ENCODE measurements at regions not wholly inside any gene's neighbourhood (a gene's known extent, or its start where the extent isn't known, plus 50 kb on each side); places are given as distances from the start of the nearest gene placed in this dataset.

- H3K79me2 ChIP-seq (ENCODE audit: low read length) = no peaks in the 10 kb centered on the region
- no peaks in the 10 kb centered on the region for H3K4me1 ChIP-seq (ENCODE audit: insufficient read depth, low read length)
- no peak for TF ChIP-seq EZH2 (IDR thresholded peaks at IDR 0.05; ENCODE audit: low read length, unreplicated experiment)
- no peak for TF ChIP-seq EZH2phosphoT487 (IDR thresholded peaks at IDR 0.05; ENCODE audit: borderline replicate concordance, low read length)
- TF ChIP-seq, protein P1, sequence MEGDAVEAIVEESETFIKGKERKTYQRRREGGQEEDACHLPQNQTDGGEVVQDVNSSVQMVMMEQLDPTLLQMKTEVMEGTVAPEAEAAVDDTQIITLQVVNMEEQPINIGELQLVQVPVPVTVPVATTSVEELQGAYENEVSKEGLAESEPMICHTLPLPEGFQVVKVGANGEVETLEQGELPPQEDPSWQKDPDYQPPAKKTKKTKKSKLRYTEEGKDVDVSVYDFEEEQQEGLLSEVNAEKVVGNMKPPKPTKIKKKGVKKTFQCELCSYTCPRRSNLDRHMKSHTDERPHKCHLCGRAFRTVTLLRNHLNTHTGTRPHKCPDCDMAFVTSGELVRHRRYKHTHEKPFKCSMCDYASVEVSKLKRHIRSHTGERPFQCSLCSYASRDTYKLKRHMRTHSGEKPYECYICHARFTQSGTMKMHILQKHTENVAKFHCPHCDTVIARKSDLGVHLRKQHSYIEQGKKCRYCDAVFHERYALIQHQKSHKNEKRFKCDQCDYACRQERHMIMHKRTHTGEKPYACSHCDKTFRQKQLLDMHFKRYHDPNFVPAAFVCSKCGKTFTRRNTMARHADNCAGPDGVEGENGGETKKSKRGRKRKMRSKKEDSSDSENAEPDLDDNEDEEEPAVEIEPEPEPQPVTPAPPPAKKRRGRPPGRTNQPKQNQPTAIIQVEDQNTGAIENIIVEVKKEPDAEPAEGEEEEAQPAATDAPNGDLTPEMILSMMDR (conservative IDR thresholded peaks at IDR 0.05; ENCODE audit: low read depth, low read length) = no peak
- no peak overlapping the region for H3K4me2 ChIP-seq (ENCODE audit: low read length)
- intact Hi-C loops (cut with micrococcal nuclease) = no loop called here
- H3K4me3 ChIP-seq (ENCODE audit: low read length) = no peak overlapping the region
- no TSS peak for BruUV-seq (replicated peaks)
- no peak overlapping the region for H3K27ac ChIP-seq (ENCODE audit: low read length)
- H3K9me2 ChIP-seq (replicated peaks; ENCODE audit: low read length) = no peaks in the 10 kb centered on the region
- no peak overlapping the region for H2AFZ ChIP-seq (ENCODE audit: low read length)
- ATAC-seq (no peak), DNase-seq (no peak)
- no peak overlapping the region for H3K9ac ChIP-seq (ENCODE audit: low read length)
- H3K36me3 ChIP-seq (ENCODE audit: low read depth, low read length) = no peaks in the 10 kb centered on the region
- CTCF ChIA-PET = no interaction called here
- POLR2A ChIA-PET (ENCODE audit: unreplicated experiment) = no interaction called here
- H3F3A ChIP-seq (ENCODE audit: low read length, unreplicated experiment) = no peaks in the 10 kb centered on the region
- no peaks in the 10 kb centered on the region for H3K27me3 ChIP-seq (ENCODE audit: low read length)
- H4K20me1 ChIP-seq (ENCODE audit: low read length) = no peaks in the 10 kb centered on the region
- H3K9me3 ChIP-seq (ENCODE audit: low read length) = no peaks in the 10 kb centered on the region
Measured at GRCh38 chr11:103735497-103736032, 300.9 kb upstream of the DDI1 start.

DNA sequence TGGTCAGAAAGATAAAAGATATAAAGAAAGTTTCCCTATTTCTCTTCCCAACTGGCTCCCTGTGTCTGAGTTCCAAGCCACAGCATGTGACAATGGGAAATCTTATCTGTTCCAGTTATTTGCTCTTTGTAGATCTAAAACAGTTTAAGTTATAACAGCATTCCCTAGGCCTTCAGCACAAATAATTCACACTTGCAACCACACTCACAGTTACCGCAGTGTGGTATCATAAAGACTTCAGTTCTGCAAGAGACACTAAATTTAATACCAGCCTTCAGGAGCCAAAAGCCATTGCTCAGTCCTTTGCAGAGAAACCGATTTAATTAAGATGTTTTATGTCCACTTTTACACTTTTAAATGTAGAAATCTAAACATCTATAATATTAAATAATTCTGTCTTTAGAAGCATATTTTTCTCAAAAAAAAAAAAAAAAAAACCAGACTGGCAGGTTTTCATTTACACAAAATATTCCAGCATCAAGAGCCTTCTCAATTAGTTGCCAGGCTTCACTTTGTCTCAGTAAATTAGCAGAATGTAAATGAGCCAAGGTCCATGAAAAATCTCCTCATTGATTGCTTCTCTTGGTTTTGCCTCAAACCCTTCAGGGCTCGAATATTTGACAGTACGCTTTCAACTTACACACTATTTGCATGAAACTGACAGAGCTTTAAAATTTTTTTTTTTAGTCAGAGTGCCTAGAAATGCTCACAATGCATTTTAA, 300.0 kb upstream of the DDI1 start:
- CTCF ChIA-PET = no interaction called here
- Histone ChIP-seq H3K36me3 (ENCODE audit: low read depth, low read length) (no peaks in the 10 kb centered on the region), H3K4me1 (ENCODE audit: insufficient read depth, low read length) (no peaks in the 10 kb centered on the region), H2AFZ (ENCODE audit: low read length) (no peak overlapping the region), H4K20me1 (ENCODE audit: low read length) (no peaks in the 10 kb centered on the region), H3K9me2 (replicated peaks; ENCODE audit: low read length) (no peaks in the 10 kb centered on the region), H3F3A (ENCODE audit: low read length, unreplicated experiment) (no peaks in the 10 kb centered on the region), H3K4me2 (ENCODE audit: low read length) (no peak overlapping the region), H3K9ac (ENCODE audit: low read length) (no peak overlapping the region), H3K4me3 (ENCODE audit: low read length) (no peak overlapping the region), H3K27ac (ENCODE audit: low read length) (no peak overlapping the region), H3K27me3 (ENCODE audit: low read length) (no peaks in the 10 kb centered on the region), H3K79me2 (ENCODE audit: low read length) (no peaks in the 10 kb centered on the region), H3K9me3 (ENCODE audit: low read length) (no peaks in the 10 kb centered on the region)
- intact Hi-C loops (cut with micrococcal nuclease) = no loop called here
- no TSS peak for BruUV-seq (replicated peaks)
- DNase-seq (no peak), ATAC-seq (no peak)
- POLR2A ChIA-PET (ENCODE audit: unreplicated experiment) = no interaction called here
- no peak for TF ChIP-seq EZH2 (IDR thresholded peaks at IDR 0.05; ENCODE audit: low read length, unreplicated experiment)
- TF ChIP-seq EZH2phosphoT487 (IDR thresholded peaks at IDR 0.05; ENCODE audit: borderline replicate concordance, low read length) = no peak
- TF ChIP-seq, protein P1 (conservative IDR thresholded peaks at IDR 0.05; ENCODE audit: low read depth, low read length) = no peak

DNA sequence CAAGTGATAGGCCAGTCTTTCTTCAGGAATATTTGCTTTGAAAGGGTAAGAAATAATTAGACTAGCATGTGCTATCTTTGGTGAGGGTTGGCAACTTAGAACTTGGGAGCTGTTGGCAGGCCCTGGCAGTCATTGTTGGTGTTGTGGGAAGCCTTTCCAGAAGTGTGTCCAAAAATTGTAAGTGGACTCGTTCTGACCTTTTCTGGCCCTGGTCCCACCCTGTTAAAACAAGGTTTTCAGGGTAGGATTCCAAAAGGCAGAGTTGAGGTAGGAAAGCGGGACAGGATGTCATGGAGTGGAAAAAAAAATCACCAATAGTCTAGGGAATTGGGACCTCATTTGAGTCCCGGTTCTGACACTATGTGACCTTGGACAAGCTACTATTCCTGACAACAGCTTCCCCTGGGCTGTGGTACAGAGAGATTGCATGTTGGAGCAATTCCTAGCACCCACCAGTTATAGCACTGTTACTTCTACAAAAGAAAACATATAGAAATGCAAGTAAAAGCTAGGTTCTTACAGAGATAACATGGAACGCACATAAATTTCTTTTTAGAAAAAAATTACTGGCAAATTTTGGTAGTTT, 299.3 kb upstream of the DDI1 start:
- intact Hi-C loops (cut with micrococcal nuclease) = no loop called here
- CTCF ChIA-PET = no interaction called here

More for the DNA sequence above, 299.3 kb upstream of the DDI1 start:
- Histone ChIP-seq H3K9me3 (ENCODE audit: low read length) (no peaks in the 10 kb centered on the region), H4K20me1 (ENCODE audit: low read length) (no peaks in the 10 kb centered on the region), H3F3A (ENCODE audit: low read length, unreplicated experiment) (no peaks in the 10 kb centered on the region), H3K27ac (ENCODE audit: low read length) (no peak overlapping the region), H3K79me2 (ENCODE audit: low read length) (no peaks in the 10 kb centered on the region), H2AFZ (ENCODE audit: low read length) (no peak overlapping the region), H3K9ac (ENCODE audit: low read length) (no peak overlapping the region), H3K4me2 (ENCODE audit: low read length) (no peak overlapping the region), H3K36me3 (ENCODE audit: low read depth, low read length) (no peaks in the 10 kb centered on the region), H3K4me3 (ENCODE audit: low read length) (no peak overlapping the region), H3K9me2 (replicated peaks; ENCODE audit: low read length) (no peaks in the 10 kb centered on the region), H3K4me1 (ENCODE audit: insufficient read depth, low read length) (no peaks in the 10 kb centered on the region), H3K27me3 (ENCODE audit: low read length) (no peaks in the 10 kb centered on the region)
- no peak for TF ChIP-seq EZH2phosphoT487 (IDR thresholded peaks at IDR 0.05; ENCODE audit: borderline replicate concordance, low read length)
- no peak for TF ChIP-seq EZH2 (IDR thresholded peaks at IDR 0.05; ENCODE audit: low read length, unreplicated experiment)
- TF ChIP-seq, protein P1 (conservative IDR thresholded peaks at IDR 0.05; ENCODE audit: low read depth, low read length) = no peak
- ATAC-seq = no peak
- no TSS peak for BruUV-seq (replicated peaks)
- DNase-seq = no peak
- POLR2A ChIA-PET (ENCODE audit: unreplicated experiment) = no interaction called here
